ENCODE measurements at regions not wholly inside any gene's neighbourhood (a gene's known extent, or its start where the extent isn't known, plus 50 kb on each side); places are given as distances from the start of the nearest gene placed in this dataset.

DNA sequence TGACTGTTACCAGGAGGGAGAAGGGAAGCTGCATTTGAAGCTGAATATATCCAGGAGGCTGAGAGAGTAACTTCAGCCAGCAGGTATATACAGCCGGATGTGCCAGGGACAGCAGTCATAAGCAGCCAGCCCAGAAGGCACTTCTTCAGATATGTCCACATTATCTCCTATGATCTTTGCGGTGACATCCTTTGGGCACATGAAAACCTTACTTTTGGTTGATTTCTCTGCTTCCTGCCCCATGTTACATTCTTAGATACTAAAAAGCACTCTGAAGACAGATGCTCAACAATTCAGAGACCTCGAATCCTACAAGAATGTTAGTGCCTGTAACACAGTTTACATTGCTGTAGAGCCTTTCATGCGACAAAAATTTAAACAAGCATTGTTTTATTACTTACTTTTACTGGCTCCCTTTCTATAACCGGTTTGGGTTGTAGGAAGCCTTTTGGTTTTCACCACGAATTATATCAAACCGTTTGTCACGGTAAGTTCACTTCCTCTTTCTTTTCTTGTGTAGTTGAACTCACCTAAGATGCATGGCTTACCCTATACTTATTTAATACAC is 50.3 kb upstream of the TLK1 start:
- ATAC-seq (peak; percentile 42 to 76 (median 73)), DNase-seq (peak in 1 of 2 donors; percentile 71)
- intact Hi-C loops (cut with micrococcal nuclease) = no loop called here
- Mint-ChIP-seq H3K4me1 (peaks cover 8 to 9% of the 10 kb centered on the region in 2 donors), H3K4me3 (peak overlapping the region; percentile 43), H3K36me3 (no peaks in the 10 kb centered on the region), H3K9me3 (no peaks in the 10 kb centered on the region), H3K27me3 (ENCODE audit: low read depth in 2 of 2) (peaks cover 9 to 20% of the 10 kb centered on the region in 2 donors), H3K27ac (no peak overlapping the region)
- Histone ChIP-seq H3K36me3 (ENCODE audit: control insufficient read depth, insufficient read depth, low read length) (no peaks in the 10 kb centered on the region), H3K27ac (ENCODE audit: low read length) (peak overlapping the region; percentile 62), H3K9me3 (ENCODE audit: control insufficient read depth, insufficient read depth, low read length) (no peaks in the 10 kb centered on the region), H3K27me3 (ENCODE audit: control insufficient read depth, insufficient read depth, low read length) (no peaks in the 10 kb centered on the region), H3K4me1 (ENCODE audit: control insufficient read depth, insufficient read depth, low read length) (peaks cover 6% of the 10 kb centered on the region), H3K4me3 (ENCODE audit: low read length) (peak overlapping the region; percentile 13)
- TF ChIP-seq, protein P1, sequence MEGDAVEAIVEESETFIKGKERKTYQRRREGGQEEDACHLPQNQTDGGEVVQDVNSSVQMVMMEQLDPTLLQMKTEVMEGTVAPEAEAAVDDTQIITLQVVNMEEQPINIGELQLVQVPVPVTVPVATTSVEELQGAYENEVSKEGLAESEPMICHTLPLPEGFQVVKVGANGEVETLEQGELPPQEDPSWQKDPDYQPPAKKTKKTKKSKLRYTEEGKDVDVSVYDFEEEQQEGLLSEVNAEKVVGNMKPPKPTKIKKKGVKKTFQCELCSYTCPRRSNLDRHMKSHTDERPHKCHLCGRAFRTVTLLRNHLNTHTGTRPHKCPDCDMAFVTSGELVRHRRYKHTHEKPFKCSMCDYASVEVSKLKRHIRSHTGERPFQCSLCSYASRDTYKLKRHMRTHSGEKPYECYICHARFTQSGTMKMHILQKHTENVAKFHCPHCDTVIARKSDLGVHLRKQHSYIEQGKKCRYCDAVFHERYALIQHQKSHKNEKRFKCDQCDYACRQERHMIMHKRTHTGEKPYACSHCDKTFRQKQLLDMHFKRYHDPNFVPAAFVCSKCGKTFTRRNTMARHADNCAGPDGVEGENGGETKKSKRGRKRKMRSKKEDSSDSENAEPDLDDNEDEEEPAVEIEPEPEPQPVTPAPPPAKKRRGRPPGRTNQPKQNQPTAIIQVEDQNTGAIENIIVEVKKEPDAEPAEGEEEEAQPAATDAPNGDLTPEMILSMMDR (IDR thresholded peaks at IDR 0.05) = no peak
- WGBS (ENCODE audit: insufficient coverage) = 5% methylated on average over 8 of the region's 8 CpGs

Measured in natural killer cell (primary cell).